ENCODE measurements at regions not wholly inside any gene's neighbourhood (a gene's known extent, or its start where the extent isn't known, plus 50 kb on each side); places are given as distances from the start of the nearest gene placed in this dataset.

- ATAC-seq (no peak), DNase-seq (no peak)
- H3K36me3 Mint-ChIP-seq (ENCODE audit: low read depth) = no peaks in the 10 kb centered on the region
- H3K4me3 Mint-ChIP-seq = no peak overlapping the region
- peaks cover 2% of the 10 kb centered on the region for H3K27me3 Mint-ChIP-seq
- no peaks in the 10 kb centered on the region for H3K9me3 Mint-ChIP-seq
- peaks cover 17% of the 10 kb centered on the region for H3K4me1 Mint-ChIP-seq
- no peak overlapping the region for H3K27ac Mint-ChIP-seq
Measured at GRCh38 chr6:163671355-163671754, 256.8 kb downstream of the QKI start.

- H3K4me3 Mint-ChIP-seq = no peak overlapping the region
- ATAC-seq (no peak), DNase-seq (no peak)
- no peak overlapping the region for H3K27ac Mint-ChIP-seq
- peaks cover 17% of the 10 kb centered on the region for H3K4me1 Mint-ChIP-seq
- peaks cover under 1% of the 10 kb centered on the region for H3K27me3 Mint-ChIP-seq
- no peaks in the 10 kb centered on the region for H3K9me3 Mint-ChIP-seq
- no peaks in the 10 kb centered on the region for H3K36me3 Mint-ChIP-seq (ENCODE audit: low read depth)
Measured at GRCh38 chr6:163670336-163670735, 255.8 kb downstream of the QKI start.

GRCh38 chr6:163668061-163668426 lies 253.5 kb downstream of the QKI start:
- peaks cover 2% of the 10 kb centered on the region for H3K27me3 Mint-ChIP-seq
- DNase-seq = no peak
- H3K4me3 Mint-ChIP-seq = no peak overlapping the region
- H3K27ac Mint-ChIP-seq = no peak overlapping the region
- ATAC-seq = no peak
- H3K4me1 Mint-ChIP-seq = peaks cover 17% of the 10 kb centered on the region
- H3K36me3 Mint-ChIP-seq (ENCODE audit: low read depth) = no peaks in the 10 kb centered on the region
- no peaks in the 10 kb centered on the region for H3K9me3 Mint-ChIP-seq

- no peak overlapping the region for H3K4me3 Mint-ChIP-seq
- no peaks in the 10 kb centered on the region for H3K36me3 Mint-ChIP-seq (ENCODE audit: low read depth)
- no peak overlapping the region for H3K27ac Mint-ChIP-seq
- peaks cover 2% of the 10 kb centered on the region for H3K27me3 Mint-ChIP-seq
- peak; percentile 10 for DNase-seq
- peaks cover 17% of the 10 kb centered on the region for H3K4me1 Mint-ChIP-seq
- ATAC-seq = peak; percentile 65
- no peaks in the 10 kb centered on the region for H3K9me3 Mint-ChIP-seq
Measured at GRCh38 chr6:163667372-163668060, 253.0 kb downstream of the QKI start.

- no peak overlapping the region for H3K4me3 Mint-ChIP-seq
- no peak overlapping the region for H3K27ac Mint-ChIP-seq
- H3K9me3 Mint-ChIP-seq = no peaks in the 10 kb centered on the region
- H3K27me3 Mint-ChIP-seq = peaks cover 3% of the 10 kb centered on the region
- no peak for DNase-seq
- peaks cover 25% of the 10 kb centered on the region for H3K4me1 Mint-ChIP-seq
- ATAC-seq = no peak
- H3K36me3 Mint-ChIP-seq (ENCODE audit: low read depth) = no peaks in the 10 kb centered on the region
Measured at GRCh38 chr6:163665464-163665863, 250.9 kb downstream of the QKI start.

- ATAC-seq (no peak), DNase-seq (no peak)
- Mint-ChIP-seq H3K4me3 (no peak overlapping the region), H3K27ac (no peak overlapping the region), H3K9me3 (no peaks in the 10 kb centered on the region), H3K4me1 (peaks cover 25% of the 10 kb centered on the region), H3K36me3 (ENCODE audit: low read depth) (no peaks in the 10 kb centered on the region), H3K27me3 (peaks cover 10% of the 10 kb centered on the region)
Measured at GRCh38 chr6:163663575-163663974, 249.1 kb downstream of the QKI start.

- no peak for DNase-seq
- peaks cover 19% of the 10 kb centered on the region for H3K4me1 Mint-ChIP-seq
- no peak overlapping the region for H3K4me3 Mint-ChIP-seq
- ATAC-seq = no peak
- H3K36me3 Mint-ChIP-seq (ENCODE audit: low read depth) = no peaks in the 10 kb centered on the region
- no peak overlapping the region for H3K27ac Mint-ChIP-seq
- peaks cover 12% of the 10 kb centered on the region for H3K27me3 Mint-ChIP-seq
- H3K9me3 Mint-ChIP-seq = no peaks in the 10 kb centered on the region
Measured at GRCh38 chr6:163662604-163663225, 248.2 kb downstream of the QKI start.

- no peak for ATAC-seq
- no peak overlapping the region for H3K27ac Mint-ChIP-seq
- H3K4me3 Mint-ChIP-seq = no peak overlapping the region
- no peak for DNase-seq
- H3K9me3 Mint-ChIP-seq = no peaks in the 10 kb centered on the region
- no peaks in the 10 kb centered on the region for H3K36me3 Mint-ChIP-seq (ENCODE audit: low read depth)
- H3K27me3 Mint-ChIP-seq = peaks cover 12% of the 10 kb centered on the region
- H3K4me1 Mint-ChIP-seq = peaks cover 7% of the 10 kb centered on the region
Measured at GRCh38 chr6:163661272-163661671, 246.8 kb downstream of the QKI start.

GRCh38 chr6:163659803-163660202 lies 245.3 kb downstream of the QKI start:
- Mint-ChIP-seq H3K4me1 (peaks cover 7% of the 10 kb centered on the region), H3K36me3 (ENCODE audit: low read depth) (no peaks in the 10 kb centered on the region), H3K4me3 (no peak overlapping the region), H3K9me3 (no peaks in the 10 kb centered on the region), H3K27ac (no peak overlapping the region), H3K27me3 (peaks cover 12% of the 10 kb centered on the region)
- DNase-seq = no peak
- ATAC-seq = no peak

- H3K27ac Mint-ChIP-seq = no peak overlapping the region
- no peak overlapping the region for H3K4me3 Mint-ChIP-seq
- H3K27me3 Mint-ChIP-seq = peaks cover 9% of the 10 kb centered on the region
- no peaks in the 10 kb centered on the region for H3K36me3 Mint-ChIP-seq (ENCODE audit: low read depth)
- no peaks in the 10 kb centered on the region for H3K9me3 Mint-ChIP-seq
- ATAC-seq (no peak), DNase-seq (no peak)
- no peaks in the 10 kb centered on the region for H3K4me1 Mint-ChIP-seq
Measured at GRCh38 chr6:163655217-163656121, 241.0 kb downstream of the QKI start.

GRCh38 chr6:163651915-163652668 lies 237.6 kb downstream of the QKI start:
- H3K4me3 Mint-ChIP-seq = no peak overlapping the region
- H3K27ac Mint-ChIP-seq = no peak overlapping the region
- no peaks in the 10 kb centered on the region for H3K9me3 Mint-ChIP-seq
- no peak for DNase-seq
- H3K4me1 Mint-ChIP-seq = no peaks in the 10 kb centered on the region
- ATAC-seq = no peak
- no peaks in the 10 kb centered on the region for H3K36me3 Mint-ChIP-seq (ENCODE audit: low read depth)
- H3K27me3 Mint-ChIP-seq = peaks cover under 1% of the 10 kb centered on the region

GRCh38 chr6:163651426-163651825 lies 236.9 kb downstream of the QKI start:
- ATAC-seq = no peak

GRCh38 chr6:163648868-163649267 lies 234.3 kb downstream of the QKI start:
- no peak for ATAC-seq
- DNase-seq = no peak
- no peaks in the 10 kb centered on the region for H3K9me3 Mint-ChIP-seq
- H3K36me3 Mint-ChIP-seq (ENCODE audit: low read depth) = no peaks in the 10 kb centered on the region
- H3K27me3 Mint-ChIP-seq = peaks cover 2% of the 10 kb centered on the region
- no peak overlapping the region for H3K27ac Mint-ChIP-seq
- H3K4me3 Mint-ChIP-seq = no peak overlapping the region
- H3K4me1 Mint-ChIP-seq = no peaks in the 10 kb centered on the region

More at GRCh38 chr6:163651426-163651825, 236.9 kb downstream of the QKI start:
- Mint-ChIP-seq H3K27me3 (peaks cover 2% of the 10 kb centered on the region), H3K4me1 (no peaks in the 10 kb centered on the region), H3K4me3 (no peak overlapping the region), H3K9me3 (no peaks in the 10 kb centered on the region), H3K27ac (no peak overlapping the region), H3K36me3 (ENCODE audit: low read depth) (no peaks in the 10 kb centered on the region)
- DNase-seq = no peak

- DNase-seq (no peak), ATAC-seq (no peak)
- Mint-ChIP-seq H3K9me3 (no peaks in the 10 kb centered on the region), H3K4me1 (no peaks in the 10 kb centered on the region), H3K27me3 (peaks cover 2% of the 10 kb centered on the region), H3K27ac (no peak overlapping the region), H3K4me3 (no peak overlapping the region), H3K36me3 (ENCODE audit: low read depth) (no peaks in the 10 kb centered on the region)
Measured at GRCh38 chr6:163647624-163648023, 233.1 kb downstream of the QKI start.

Data from activated naive CD8-positive, alpha-beta T cell treated with anti-CD3 and anti-CD28 coated beads, Interleukin-2, amount 50 U/mL, for 24 hours (primary cell).